Psoas muscle (tissue), 7 donors: ENCODE measurements at regions not wholly inside any gene's neighbourhood (a gene's known extent, or its start where the extent isn't known, plus 50 kb on each side); places are given as distances from the start of the nearest gene placed in this dataset.

Source experiments
- ATAC-seq, 4 donors: fragments of 200-7000 bp; cut with Tn5 transposase; one replicate each; pipeline ENCODE4 v1.9.1; 2020; ENCODE audit warnings: moderate library complexity in 3 of 4, mild to moderate bottlenecking in 2 of 4
- DNase-seq, 2 donors: peaks; one replicate each; pipeline ENCODE4 v3.0.0-alpha.2; 2020
- H3K27ac ChIP-seq: fragments of 200-600 bp; one replicate; pipeline ENCODE4 v1.8.0; 2022
- H3K27me3 ChIP-seq, 3 donors: fragments of 200-600 bp in 1 of 3; one replicate each; pipeline versions ENCODE4 v1.6.1 to v1.8.0; 2013 to 2022; ENCODE audit warnings: low read length in 2 of 3, mild to moderate bottlenecking in 2 of 3, moderate library complexity in 1 of 3; ENCODE audit not compliant: insufficient read depth in 3 of 3
- H3K36me3 ChIP-seq, 2 donors: fragments of 200-600 bp in 1 of 2; one replicate each; pipeline versions ENCODE4 v1.6.1 to v1.8.0; 2013 to 2022; ENCODE audit warnings: low read depth in 1 of 2, mild to moderate bottlenecking in 1 of 2, moderate library complexity in 1 of 2; ENCODE audit not compliant: insufficient read depth in 1 of 2
- H3K4me1 ChIP-seq: fragments of 200-600 bp; one replicate; pipeline ENCODE4 v1.8.0; 2022
- H3K4me3 ChIP-seq: fragments of 200-600 bp; one replicate; pipeline ENCODE4 v1.8.0; 2022; ENCODE audit warnings: mild to moderate bottlenecking
- H3K9me3 ChIP-seq: fragments of 200-600 bp; one replicate; pipeline ENCODE4 v1.8.0; 2022
- WGBS, 3 donors: extraction: QIAGEN DNeasy Blood & Tissue Kit; methylation state at CpG; one replicate each; pipeline versions ENCODE4 v1.1.6 to v1.1.7; 2013; 5-methylcytosine and 5-hydroxymethylcytosine counted together
- intact Hi-C, 2 donors: fragments of 100-400 bp; cut with DNase I; formaldehyde crosslinking; loops; one replicate each; pipeline versions ENCODE4 v1.11.0 to v1.14.2; 2022
- TF ChIP-seq, protein P1 (sequence below): fragments of 200-600 bp; IDR thresholded peaks from one replicate; pipeline ENCODE4 v1.8.0; 2022; ENCODE audit warnings: antibody characterized with exemption
- donor health status: healthy with polysubstance abuse.
- donor health status: DM: no; HTN: no; CAD: no; lungs with moderate emphysema.
- donor health status: Bipolar disorder and iron deficiency.
- donor health status: healthy.
- donor health status: DM: yes; HTN: yes; CAD: no.
- donor health status: DM: no; HTN: no; CAD: no.
- donor health status: DM: yes; HTN: yes; CAD: no.

DNA sequence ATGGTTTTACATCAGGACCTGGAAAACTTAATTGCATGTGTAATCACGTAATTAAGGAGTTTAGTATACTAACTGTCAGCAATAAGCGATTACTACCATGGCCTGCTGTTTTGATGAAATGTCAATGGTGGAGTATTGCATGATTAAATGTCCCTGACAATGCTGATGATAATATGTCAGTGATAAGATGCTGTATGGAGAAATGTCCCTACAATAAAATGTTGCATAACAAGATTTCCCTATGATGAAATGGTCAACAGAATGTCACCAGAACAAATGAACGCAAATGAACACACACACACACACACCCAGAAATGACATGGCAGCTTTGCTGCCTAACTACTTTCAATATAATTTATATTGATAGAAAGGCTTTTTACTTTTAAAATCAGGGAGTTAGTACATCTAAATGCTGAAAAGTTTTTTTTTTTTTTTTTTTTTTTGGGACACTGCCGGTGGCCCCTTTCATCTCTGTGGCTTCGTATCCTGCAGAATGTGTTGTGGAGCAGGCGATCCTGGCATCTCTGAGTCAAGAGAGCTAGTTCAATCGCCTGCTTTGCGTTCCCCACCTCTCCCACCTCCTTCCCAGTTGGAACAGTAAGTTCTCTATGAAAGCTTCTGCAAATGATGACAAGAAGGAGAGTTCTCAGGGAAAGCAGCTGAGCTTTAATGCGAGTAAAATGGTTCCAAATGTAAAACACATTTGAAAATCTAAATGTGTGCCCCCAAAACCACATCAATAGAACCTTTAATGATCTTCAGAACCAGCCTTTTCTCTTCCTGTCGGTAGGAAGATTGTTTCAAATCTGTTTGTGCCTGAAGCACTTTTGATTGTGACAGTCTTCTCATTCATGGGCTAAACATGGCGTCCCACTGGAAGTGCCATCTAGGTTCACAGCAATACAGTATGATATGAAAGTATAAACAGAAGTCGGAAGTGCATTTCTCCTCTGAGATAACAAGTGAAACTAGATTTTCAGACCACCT is 170.1 kb upstream of the GBE1 start:
- intact Hi-C loops: no loop called here
- DNase-seq: no peak
- H3K4me3 ChIP-seq: no peak overlapping the region
- 93% methylated on average over 12 of the region's 12 CpGs for WGBS, 3 donors
- H3K9me3 ChIP-seq: no peaks in the 10 kb centered on the region
- H3K4me1 ChIP-seq: no peaks in the 10 kb centered on the region
- TF ChIP-seq, protein P1, sequence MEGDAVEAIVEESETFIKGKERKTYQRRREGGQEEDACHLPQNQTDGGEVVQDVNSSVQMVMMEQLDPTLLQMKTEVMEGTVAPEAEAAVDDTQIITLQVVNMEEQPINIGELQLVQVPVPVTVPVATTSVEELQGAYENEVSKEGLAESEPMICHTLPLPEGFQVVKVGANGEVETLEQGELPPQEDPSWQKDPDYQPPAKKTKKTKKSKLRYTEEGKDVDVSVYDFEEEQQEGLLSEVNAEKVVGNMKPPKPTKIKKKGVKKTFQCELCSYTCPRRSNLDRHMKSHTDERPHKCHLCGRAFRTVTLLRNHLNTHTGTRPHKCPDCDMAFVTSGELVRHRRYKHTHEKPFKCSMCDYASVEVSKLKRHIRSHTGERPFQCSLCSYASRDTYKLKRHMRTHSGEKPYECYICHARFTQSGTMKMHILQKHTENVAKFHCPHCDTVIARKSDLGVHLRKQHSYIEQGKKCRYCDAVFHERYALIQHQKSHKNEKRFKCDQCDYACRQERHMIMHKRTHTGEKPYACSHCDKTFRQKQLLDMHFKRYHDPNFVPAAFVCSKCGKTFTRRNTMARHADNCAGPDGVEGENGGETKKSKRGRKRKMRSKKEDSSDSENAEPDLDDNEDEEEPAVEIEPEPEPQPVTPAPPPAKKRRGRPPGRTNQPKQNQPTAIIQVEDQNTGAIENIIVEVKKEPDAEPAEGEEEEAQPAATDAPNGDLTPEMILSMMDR: no peak
- H3K36me3 ChIP-seq: no peaks in the 10 kb centered on the region
- no peaks in the 10 kb centered on the region for H3K27me3 ChIP-seq
- no peak overlapping the region for H3K27ac ChIP-seq
- ATAC-seq: no peak

DNA sequence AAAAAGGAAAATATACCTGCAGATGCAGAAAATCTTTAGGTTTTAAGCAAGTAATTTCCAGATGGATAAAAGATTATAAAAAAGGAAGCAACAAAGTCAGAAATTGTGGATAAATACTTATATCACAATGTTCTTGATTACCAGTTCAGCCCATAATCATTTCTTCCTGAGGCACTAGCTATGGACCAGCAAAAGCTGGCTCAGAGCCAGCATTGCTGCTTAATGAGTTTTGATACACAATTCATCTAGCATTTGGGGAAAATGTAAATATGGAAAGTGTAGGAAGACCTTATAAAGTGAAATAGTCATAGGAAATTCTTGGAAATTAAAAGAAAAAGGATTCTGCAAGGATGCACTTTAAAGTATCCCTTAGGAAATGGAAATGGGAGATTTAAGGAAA is 168.3 kb upstream of the GBE1 start:
- DNase-seq (no peak), ATAC-seq (no peak)
- intact Hi-C loops: no loop called here
- H3K9me3 ChIP-seq: no peaks in the 10 kb centered on the region
- no peaks in the 10 kb centered on the region for H3K4me1 ChIP-seq
- no peak overlapping the region for H3K27ac ChIP-seq
- H3K4me3 ChIP-seq: no peak overlapping the region
- no peaks in the 10 kb centered on the region for H3K27me3 ChIP-seq
- no peaks in the 10 kb centered on the region for H3K36me3 ChIP-seq
- TF ChIP-seq, protein P1: no peak

GRCh38 chr3:81927811-81928210 is 166.4 kb upstream of the GBE1 start:
- Histone ChIP-seq H3K4me3 (no peak overlapping the region), H3K9me3 (no peaks in the 10 kb centered on the region), H3K27ac (no peak overlapping the region), H3K27me3 (no peaks in the 10 kb centered on the region), H3K4me1 (no peaks in the 10 kb centered on the region), H3K36me3 (no peaks in the 10 kb centered on the region)
- TF ChIP-seq, protein P1: no peak
- no peak for DNase-seq
- intact Hi-C loops: no loop called here
- ATAC-seq: no peak
- WGBS, 3 donors: 47 to 61% (median 54%) methylated on average over 1 of the region's 1 CpG

DNA sequence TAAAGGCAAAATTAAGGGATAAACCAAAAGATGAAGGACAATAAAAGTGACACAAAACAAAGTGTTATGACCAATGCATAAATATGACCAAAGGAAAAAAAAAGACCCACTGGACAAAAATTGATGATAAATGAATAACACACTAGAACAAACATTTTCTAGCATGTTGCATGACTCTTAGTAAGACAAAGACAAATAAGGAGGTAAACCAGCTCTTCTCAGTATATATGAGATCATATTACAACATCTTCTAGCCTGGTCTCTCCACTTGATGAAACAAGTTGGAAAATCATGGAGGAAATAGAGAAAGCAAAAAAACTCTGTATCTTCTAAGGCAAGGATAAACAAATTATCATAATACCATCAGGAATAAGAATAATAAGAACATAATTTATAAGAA is 163.9 kb upstream of the GBE1 start:
- no peaks in the 10 kb centered on the region for H3K36me3 ChIP-seq
- no peak overlapping the region for H3K27ac ChIP-seq
- TF ChIP-seq, protein P1: no peak
- ATAC-seq (no peak), DNase-seq (no peak)
- no peaks in the 10 kb centered on the region for H3K27me3 ChIP-seq
- no peak overlapping the region for H3K4me3 ChIP-seq
- no peaks in the 10 kb centered on the region for H3K4me1 ChIP-seq
- intact Hi-C loops: no loop called here
- no peaks in the 10 kb centered on the region for H3K9me3 ChIP-seq

DNA sequence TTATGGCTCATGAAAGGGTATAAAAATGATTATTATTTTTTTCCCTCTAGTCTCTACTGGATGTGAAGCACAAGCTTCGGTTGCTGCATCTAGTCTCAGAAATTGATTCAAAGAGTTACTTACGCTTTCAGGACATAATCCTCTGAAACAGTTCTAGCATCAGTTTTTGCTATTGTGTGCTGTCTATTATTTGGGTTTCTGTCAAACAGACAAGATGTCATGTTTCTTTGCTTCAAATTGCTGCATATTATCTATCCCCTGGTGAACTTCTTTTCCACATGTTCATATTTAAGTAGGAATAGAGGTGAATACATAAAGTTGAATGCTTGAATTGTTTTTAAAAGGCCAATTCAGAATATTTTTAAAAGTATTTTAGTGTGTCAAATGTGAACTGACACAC is 161.6 kb upstream of the GBE1 start:
- no peaks in the 10 kb centered on the region for H3K9me3 ChIP-seq
- no peaks in the 10 kb centered on the region for H3K4me1 ChIP-seq
- no peak for DNase-seq
- no peaks in the 10 kb centered on the region for H3K36me3 ChIP-seq
- H3K27me3 ChIP-seq: no peaks in the 10 kb centered on the region
- H3K27ac ChIP-seq: no peak overlapping the region
- 76 to 84% (median 82%) methylated on average over 2 of the region's 2 CpGs for WGBS, 3 donors
- intact Hi-C loops: no loop called here
- TF ChIP-seq, protein P1: no peak
- no peak overlapping the region for H3K4me3 ChIP-seq
- no peak for ATAC-seq
